GM18507 (cell line): ENCODE measurements at regions not wholly inside any gene's neighbourhood (a gene's known extent, or its start where the extent isn't known, plus 50 kb on each side); places are given as distances from the start of the nearest gene placed in this dataset.

Experiments
- DNase-seq: peaks from one replicate; pipeline ENCODE4 v3.0.0; 2011; ENCODE audit warnings: low read depth; ENCODE audit not compliant: insufficient read length; ENCODE audit errors: extremely low spot score
- FAIRE-seq: peaks from 2 replicates; lab custom pipeline; 2011; peaks lifted over from hg19 to GRCh38; lab: Jason Lieb, UNC

GRCh38 chr4:71913275-71913674 is 118.5 kb upstream of the NPFFR2 start:
- FAIRE-seq: no peak
- no peak for DNase-seq

GRCh38 chr4:71923070-71923469 is 108.7 kb upstream of the NPFFR2 start:
- DNase-seq (no peak), FAIRE-seq (no peak)

GRCh38 chr4:71930459-71930858 is 101.3 kb upstream of the NPFFR2 start:
- no peak for FAIRE-seq

GRCh38 chr4:71932941-71933340 is 98.9 kb upstream of the NPFFR2 start:
- FAIRE-seq (no peak), DNase-seq (no peak)

More at GRCh38 chr4:71930459-71930858, 101.3 kb upstream of the NPFFR2 start:
- DNase-seq: no peak

GRCh38 chr4:71938776-71939175 is 93.0 kb upstream of the NPFFR2 start:
- FAIRE-seq (no peak), DNase-seq (no peak)

GRCh38 chr4:71941001-71941400 is 90.8 kb upstream of the NPFFR2 start:
- FAIRE-seq: peak; percentile 52
- no peak for DNase-seq

- no peak for FAIRE-seq
These were observed 86.8 kb upstream of the NPFFR2 start for GRCh38 chr4:71944956-71945355.

GRCh38 chr4:71945791-71946190 is 86.0 kb upstream of the NPFFR2 start:
- FAIRE-seq (no peak), DNase-seq (no peak)

More at GRCh38 chr4:71944956-71945355, 86.8 kb upstream of the NPFFR2 start:
- no peak for DNase-seq

GRCh38 chr4:71958978-71959377 is 72.8 kb upstream of the NPFFR2 start:
- DNase-seq: no peak
- FAIRE-seq: no peak

GRCh38 chr4:71962622-71963264 is 69.1 kb upstream of the NPFFR2 start:
- FAIRE-seq (no peak), DNase-seq (no peak)

GRCh38 chr4:71974681-71975080 is 57.1 kb upstream of the NPFFR2 start:
- DNase-seq: no peak
- FAIRE-seq: no peak

GRCh38 chr4:71976523-71976922 is 55.3 kb upstream of the NPFFR2 start:
- no peak for DNase-seq
- FAIRE-seq: no peak

GRCh38 chr4:71978210-71978835 is 53.5 kb upstream of the NPFFR2 start:
- no peak for DNase-seq
- no peak for FAIRE-seq

GRCh38 chr4:71980976-71981375 is 50.8 kb upstream of the NPFFR2 start:
- DNase-seq: no peak
- FAIRE-seq: no peak
